Esophagus squamous epithelium (tissue), 4 donors: ENCODE measurements at regions not wholly inside any gene's neighbourhood (a gene's known extent, or its start where the extent isn't known, plus 50 kb on each side); places are given as distances from the start of the nearest gene placed in this dataset.

ENCODE experiments used
- POLR2A ChIP-seq, 4 donors: fragments of 450-650 bp; IDR thresholded peaks; one replicate each; pipeline ENCODE4 v1.6.1; 2017; ENCODE audit warnings: antibody characterized with exemption in 4 of 4, mild to moderate bottlenecking in 4 of 4, moderate library complexity in 3 of 4
- TF ChIP-seq, protein P1 (sequence below), 6 experiments: fragments of 450-650 bp in 4 of 6; fragments of 200-600 bp in 2 of 6; sonication (generic) in 2 of 6; IDR thresholded peaks; one replicate each; pipeline ENCODE4 v1.5.1; 2016 to 2019; ENCODE audit warnings: antibody characterized with exemption in 6 of 6, mild to moderate bottlenecking in 4 of 6, moderate library complexity in 4 of 6

DNA sequence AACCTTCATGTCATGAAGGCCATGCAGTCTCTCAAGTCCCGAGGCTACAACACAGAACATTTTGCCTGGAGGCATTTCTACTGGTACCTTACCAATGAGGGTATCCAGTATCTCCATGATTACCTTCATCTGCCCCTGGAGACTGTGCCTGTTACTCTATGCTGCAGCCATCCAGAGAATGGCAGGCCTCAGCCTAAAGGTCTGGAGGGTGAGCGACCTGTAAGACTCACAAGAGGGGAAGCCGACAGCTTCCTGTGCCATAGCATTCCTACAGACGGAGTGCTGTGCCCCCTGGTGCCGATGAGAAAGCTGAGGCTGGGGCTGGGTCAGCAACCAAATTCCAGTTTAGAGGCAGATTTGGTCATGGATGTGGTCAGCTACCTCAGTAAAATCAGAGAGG is 51.3 kb upstream of the CADPS start:
- TF ChIP-seq, protein P1, sequence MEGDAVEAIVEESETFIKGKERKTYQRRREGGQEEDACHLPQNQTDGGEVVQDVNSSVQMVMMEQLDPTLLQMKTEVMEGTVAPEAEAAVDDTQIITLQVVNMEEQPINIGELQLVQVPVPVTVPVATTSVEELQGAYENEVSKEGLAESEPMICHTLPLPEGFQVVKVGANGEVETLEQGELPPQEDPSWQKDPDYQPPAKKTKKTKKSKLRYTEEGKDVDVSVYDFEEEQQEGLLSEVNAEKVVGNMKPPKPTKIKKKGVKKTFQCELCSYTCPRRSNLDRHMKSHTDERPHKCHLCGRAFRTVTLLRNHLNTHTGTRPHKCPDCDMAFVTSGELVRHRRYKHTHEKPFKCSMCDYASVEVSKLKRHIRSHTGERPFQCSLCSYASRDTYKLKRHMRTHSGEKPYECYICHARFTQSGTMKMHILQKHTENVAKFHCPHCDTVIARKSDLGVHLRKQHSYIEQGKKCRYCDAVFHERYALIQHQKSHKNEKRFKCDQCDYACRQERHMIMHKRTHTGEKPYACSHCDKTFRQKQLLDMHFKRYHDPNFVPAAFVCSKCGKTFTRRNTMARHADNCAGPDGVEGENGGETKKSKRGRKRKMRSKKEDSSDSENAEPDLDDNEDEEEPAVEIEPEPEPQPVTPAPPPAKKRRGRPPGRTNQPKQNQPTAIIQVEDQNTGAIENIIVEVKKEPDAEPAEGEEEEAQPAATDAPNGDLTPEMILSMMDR (IDR thresholded peaks at IDR 0.05): no peak
- no peak for TF ChIP-seq POLR2A (IDR thresholded peaks at IDR 0.05)
